NT2/D1 (cell line): ENCODE measurements at regions not wholly inside any gene's neighbourhood (a gene's known extent, or its start where the extent isn't known, plus 50 kb on each side); places are given as distances from the start of the nearest gene placed in this dataset.

Experiments used
- SUZ12 ChIP-seq: IDR thresholded peaks from 2 replicates; pipeline ENCODE4 v1.6.1; 2011; ENCODE audit not compliant: insufficient read length, insufficient read depth; ENCODE audit errors: extremely low read depth
- YY1 ChIP-seq: IDR thresholded peaks from 2 replicates; pipeline ENCODE4 v1.6.1; 2011; ENCODE audit not compliant: insufficient read length, insufficient read depth
- ZNF274 ChIP-seq: IDR thresholded peaks from 2 replicates; pipeline ENCODE4 v1.6.1; 2011; ENCODE audit warnings: mild to moderate bottlenecking, low read depth, low read length

- TF ChIP-seq YY1 = no peak
- TF ChIP-seq ZNF274 = no peak
- no peak for TF ChIP-seq SUZ12
Measured at GRCh38 chr20:37611852-37612251, 82.0 kb upstream of the CTNNBL1 start.
